ENCODE measurements at regions not wholly inside any gene's neighbourhood (a gene's known extent, or its start where the extent isn't known, plus 50 kb on each side); places are given as distances from the start of the nearest gene placed in this dataset.

- TF ChIP-seq CTCF (IDR thresholded peaks at IDR 0.05; ENCODE audit: unreplicated experiment), result no peak
Observed at GRCh38 chr3:101954361-101954760, 105.0 kb downstream of the NFKBIZ start.

GRCh38 chr3:101954936-101955335 is 105.6 kb downstream of the NFKBIZ start:
- Mint-ChIP-seq H3K4me3 (ENCODE audit: low read depth) (no peak overlapping the region), H3K4me1 (ENCODE audit: low read depth) (peaks cover 8% of the 10 kb centered on the region), H3K27ac (no peak overlapping the region), H3K27me3 (no peaks in the 10 kb centered on the region), H3K36me3 (ENCODE audit: insufficient read depth) (no peaks in the 10 kb centered on the region), H3K9me3 (ENCODE audit: low read depth) (no peaks in the 10 kb centered on the region)
- no peak for DNase-seq (ENCODE audit: low spot score, unreplicated experiment)
- TF ChIP-seq CTCF (IDR thresholded peaks at IDR 0.05; ENCODE audit: unreplicated experiment), result no peak

More at GRCh38 chr3:101954361-101954760, 105.0 kb downstream of the NFKBIZ start:
- no peak for DNase-seq (ENCODE audit: low spot score, unreplicated experiment)
- H3K9me3 Mint-ChIP-seq (ENCODE audit: low read depth), result no peaks in the 10 kb centered on the region
- peaks cover 8% of the 10 kb centered on the region for H3K4me1 Mint-ChIP-seq (ENCODE audit: low read depth)
- H3K36me3 Mint-ChIP-seq (ENCODE audit: insufficient read depth), result no peaks in the 10 kb centered on the region
- H3K27ac Mint-ChIP-seq, result no peak overlapping the region
- no peak overlapping the region for H3K4me3 Mint-ChIP-seq (ENCODE audit: low read depth)
- H3K27me3 Mint-ChIP-seq, result no peaks in the 10 kb centered on the region

- peaks cover 2% of the 10 kb centered on the region for H3K4me1 Mint-ChIP-seq (ENCODE audit: low read depth)
- no peaks in the 10 kb centered on the region for H3K27me3 Mint-ChIP-seq
- no peak overlapping the region for H3K4me3 Mint-ChIP-seq (ENCODE audit: low read depth)
- H3K27ac Mint-ChIP-seq, result no peak overlapping the region
- no peaks in the 10 kb centered on the region for H3K9me3 Mint-ChIP-seq (ENCODE audit: low read depth)
- no peaks in the 10 kb centered on the region for H3K36me3 Mint-ChIP-seq (ENCODE audit: insufficient read depth)
- no peak for TF ChIP-seq CTCF (IDR thresholded peaks at IDR 0.05; ENCODE audit: unreplicated experiment)
- no peak for DNase-seq (ENCODE audit: low spot score, unreplicated experiment)
Observed at GRCh38 chr3:101962055-101962454, 112.7 kb downstream of the NFKBIZ start.

- Mint-ChIP-seq H3K4me1 (ENCODE audit: low read depth) (peaks cover 4% of the 10 kb centered on the region), H3K27ac (no peak overlapping the region), H3K4me3 (ENCODE audit: low read depth) (no peak overlapping the region), H3K27me3 (peaks cover 3% of the 10 kb centered on the region), H3K9me3 (ENCODE audit: low read depth) (peaks cover 6% of the 10 kb centered on the region), H3K36me3 (ENCODE audit: insufficient read depth) (peaks cover 3% of the 10 kb centered on the region)
- TF ChIP-seq CTCF (IDR thresholded peaks at IDR 0.05; ENCODE audit: unreplicated experiment), result no peak
- no peak for DNase-seq (ENCODE audit: low spot score, unreplicated experiment)
Observed at GRCh38 chr3:101963902-101964362, 114.6 kb downstream of the NFKBIZ start.

- no peak for DNase-seq (ENCODE audit: low spot score, unreplicated experiment)
- H3K27ac Mint-ChIP-seq, result no peak overlapping the region
- peaks cover 6% of the 10 kb centered on the region for H3K9me3 Mint-ChIP-seq (ENCODE audit: low read depth)
- peaks cover 3% of the 10 kb centered on the region for H3K36me3 Mint-ChIP-seq (ENCODE audit: insufficient read depth)
- H3K4me1 Mint-ChIP-seq (ENCODE audit: low read depth), result peaks cover 4% of the 10 kb centered on the region
- H3K27me3 Mint-ChIP-seq, result peaks cover 3% of the 10 kb centered on the region
- no peak for TF ChIP-seq CTCF (IDR thresholded peaks at IDR 0.05; ENCODE audit: unreplicated experiment)
- H3K4me3 Mint-ChIP-seq (ENCODE audit: low read depth), result no peak overlapping the region
Observed at GRCh38 chr3:101964861-101965260, 115.5 kb downstream of the NFKBIZ start.

Data from progenitor cell of endocrine pancreas (in vitro differentiated cells).